ENCODE measurements at regions not wholly inside any gene's neighbourhood (a gene's known extent, or its start where the extent isn't known, plus 50 kb on each side); places are given as distances from the start of the nearest gene placed in this dataset.

GRCh38 chr20:10802236-10802635, 128.4 kb upstream of the JAG1 start:
- TF ChIP-seq CTCF (IDR thresholded peaks at IDR 0.05 in 2 of 3, conservative IDR thresholded peaks at IDR 0.05 in 1 of 3; ENCODE audit: borderline replicate concordance in 1 of 3, insufficient read depth in 1 of 3, low read depth in 2 of 3, low read length in 2 of 3), result no peak
- TF ChIP-seq EZH2 (IDR thresholded peaks at IDR 0.05), result no peak
- TF ChIP-seq POLR2AphosphoS5 (IDR thresholded peaks at IDR 0.05; ENCODE audit: low read depth, low read length), result no peak
